ENCODE measurements at regions not wholly inside any gene's neighbourhood (a gene's known extent, or its start where the extent isn't known, plus 50 kb on each side); places are given as distances from the start of the nearest gene placed in this dataset.
A peak's percentile ranks its signal among the peaks of the same experiment; 100 is the strongest.

DNA sequence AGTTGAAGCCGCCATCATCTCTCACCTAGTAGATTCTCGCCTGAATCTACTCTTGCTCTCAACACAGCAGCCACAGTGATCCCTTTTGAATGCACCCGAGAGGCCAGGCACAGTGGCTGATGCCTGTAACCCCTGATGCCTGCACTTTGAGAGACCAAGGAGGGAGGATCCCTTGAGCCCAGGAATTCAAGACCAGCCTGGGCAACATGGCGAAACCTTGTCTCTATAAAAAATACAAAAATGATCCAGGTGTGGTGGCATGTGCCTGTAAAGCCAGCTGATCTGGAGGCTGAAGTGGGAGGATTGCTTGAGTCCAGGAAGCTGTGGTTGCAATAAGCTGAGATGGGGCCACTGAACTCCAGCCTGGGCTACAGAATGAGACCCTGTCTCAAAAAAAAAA lies 60.3 kb upstream of the EML4 start:
- DNase-seq (ENCODE audit: low spot score): no peak

DNA sequence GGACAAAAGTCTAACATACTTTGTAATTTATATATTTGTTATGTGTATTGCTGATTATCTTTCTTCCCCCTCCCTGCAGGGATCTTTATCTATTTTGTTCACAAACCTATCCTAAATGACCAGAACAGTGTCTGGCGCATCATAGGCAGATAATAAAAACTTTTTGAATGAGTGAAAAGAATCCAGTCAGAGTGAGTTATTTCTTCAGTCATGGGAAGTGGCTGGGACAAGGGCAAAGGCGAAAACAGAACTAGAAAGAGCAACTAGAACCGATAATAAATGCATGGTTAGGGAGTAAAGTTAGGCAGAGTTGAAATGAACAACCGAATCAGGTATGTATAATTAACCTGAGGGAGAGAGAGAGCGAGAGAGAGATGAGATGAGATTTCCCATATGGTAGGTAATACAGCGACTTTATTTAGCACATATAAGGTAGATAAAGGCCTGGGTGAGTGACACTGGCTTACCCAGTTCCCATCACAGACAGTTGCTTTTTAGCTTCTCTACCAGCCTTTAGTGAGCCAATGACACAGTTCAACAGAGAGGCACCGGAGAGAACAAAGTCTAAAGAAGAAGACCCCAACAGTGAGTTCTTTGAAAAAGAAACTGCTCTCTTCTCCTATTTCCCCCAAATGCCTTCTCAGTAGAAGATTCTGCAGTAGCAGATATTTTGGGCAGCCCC lies 59.1 kb upstream of the EML4 start:
- DNase-seq (ENCODE audit: low spot score): no peak

- DNase-seq (ENCODE audit: low spot score): peak; percentile 60
These were observed 58.4 kb upstream of the EML4 start for GRCh38 chr2:42110641-42111322.

GRCh38 chr2:42112418-42112817 lies 56.7 kb upstream of the EML4 start:
- no peak for DNase-seq (ENCODE audit: low spot score)

- no peak for DNase-seq (ENCODE audit: low spot score)
These were observed 55.7 kb upstream of the EML4 start for GRCh38 chr2:42113452-42113851.

DNA sequence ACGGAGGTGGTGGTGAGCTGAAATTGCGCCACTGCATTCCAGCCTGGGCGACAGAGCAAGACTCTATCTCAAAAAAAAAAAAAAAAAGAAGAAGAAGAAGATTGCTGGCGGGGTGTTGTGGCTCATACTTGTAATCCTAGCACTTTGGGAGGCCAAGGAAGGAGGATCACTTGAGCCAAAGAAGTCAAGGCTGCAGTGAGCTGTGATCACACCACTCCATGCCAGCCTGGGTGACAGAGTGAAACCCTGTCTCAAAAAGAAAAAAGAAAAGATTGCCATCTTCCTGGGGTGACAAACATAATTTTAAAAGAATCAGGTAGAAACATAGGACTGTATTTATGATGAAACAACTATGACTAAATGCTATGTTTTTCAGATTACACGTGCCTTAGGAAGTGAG lies 55.1 kb upstream of the EML4 start:
- DNase-seq (ENCODE audit: low spot score): no peak

DNA sequence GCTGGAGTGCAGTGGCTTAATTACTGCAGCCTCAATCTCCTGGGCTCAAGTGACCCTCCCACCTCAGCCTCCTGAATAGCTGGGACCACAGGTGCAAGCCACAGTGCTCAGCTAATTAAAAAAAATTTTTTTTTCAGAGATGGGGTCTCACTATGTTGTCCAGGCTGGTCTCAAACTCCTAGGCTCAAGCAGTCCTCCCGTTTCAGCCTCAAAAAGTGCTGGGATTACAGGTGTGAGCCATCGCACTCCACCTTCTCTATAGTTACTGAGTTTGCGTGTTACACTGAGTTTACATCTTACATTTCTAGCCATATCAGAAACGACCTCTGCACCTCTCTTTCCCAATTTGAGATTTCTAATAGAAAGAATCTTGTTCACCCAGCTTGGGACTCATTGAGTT lies 53.6 kb upstream of the EML4 start:
- no peak for DNase-seq (ENCODE audit: low spot score)

DNA sequence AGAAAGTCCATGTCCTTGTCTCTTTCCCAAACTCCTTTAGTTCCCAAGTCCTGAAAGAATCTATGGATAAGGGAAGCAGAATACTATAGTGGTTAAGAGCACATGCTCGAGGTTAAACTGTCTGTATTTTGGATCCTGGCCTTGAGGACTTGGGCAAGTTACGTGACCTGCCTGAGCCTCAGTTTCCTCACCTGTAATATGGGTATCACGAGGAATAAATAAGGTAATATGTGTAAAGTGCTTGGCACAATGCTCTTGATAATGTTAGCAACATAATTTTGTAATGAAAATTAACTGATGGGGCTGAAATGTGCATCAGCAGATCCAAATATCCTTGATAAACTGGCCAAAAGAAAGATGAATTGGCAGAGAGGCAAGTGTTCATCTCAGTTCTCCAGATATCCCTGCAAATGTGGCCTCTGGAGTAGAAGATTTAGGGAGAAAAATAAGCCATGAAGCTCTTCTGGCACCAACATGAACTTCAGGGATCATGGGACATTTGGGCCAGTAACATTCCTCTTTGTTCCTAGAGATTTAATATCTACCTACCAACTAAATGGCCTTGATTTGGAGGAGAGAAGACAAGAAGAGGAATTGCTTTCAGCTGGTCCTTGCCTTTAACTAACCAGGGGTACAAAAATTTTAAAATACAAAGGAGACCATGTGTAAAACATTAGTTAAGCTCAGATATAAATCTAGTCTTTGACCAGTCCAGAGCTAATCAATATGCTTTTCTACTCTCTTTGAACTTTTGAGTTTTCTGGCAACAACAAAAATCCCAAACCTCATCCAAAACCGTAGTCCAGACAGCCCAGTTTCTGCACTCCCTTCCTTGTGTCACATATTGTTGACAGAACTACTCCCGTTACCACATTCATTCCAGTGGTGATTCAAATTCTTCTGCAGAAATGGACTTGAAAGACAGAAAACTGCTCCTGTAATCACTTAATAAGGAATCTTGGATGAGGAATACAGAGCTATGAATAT lies 52.7 kb upstream of the EML4 start:
- no peak for DNase-seq (ENCODE audit: low spot score)

DNA sequence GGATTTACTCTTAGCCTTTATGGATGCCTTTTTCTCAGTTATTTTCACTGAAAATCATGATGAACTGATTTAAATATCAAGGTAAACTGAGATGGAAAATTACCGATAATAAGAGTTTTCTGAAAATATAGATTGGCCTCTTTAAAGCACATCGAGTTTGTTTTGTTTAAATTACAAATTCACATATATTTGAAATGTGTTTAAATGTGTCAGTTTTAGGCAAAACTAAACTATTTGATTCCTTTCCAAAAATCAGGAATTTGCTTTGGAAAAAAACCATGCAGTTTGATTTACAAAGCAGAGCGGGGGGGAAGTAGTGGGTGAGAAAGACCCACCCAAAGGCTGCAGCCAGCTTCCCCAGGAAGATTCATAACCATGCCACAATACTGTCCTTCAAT lies 52.0 kb upstream of the EML4 start:
- DNase-seq (ENCODE audit: low spot score): no peak

DNA sequence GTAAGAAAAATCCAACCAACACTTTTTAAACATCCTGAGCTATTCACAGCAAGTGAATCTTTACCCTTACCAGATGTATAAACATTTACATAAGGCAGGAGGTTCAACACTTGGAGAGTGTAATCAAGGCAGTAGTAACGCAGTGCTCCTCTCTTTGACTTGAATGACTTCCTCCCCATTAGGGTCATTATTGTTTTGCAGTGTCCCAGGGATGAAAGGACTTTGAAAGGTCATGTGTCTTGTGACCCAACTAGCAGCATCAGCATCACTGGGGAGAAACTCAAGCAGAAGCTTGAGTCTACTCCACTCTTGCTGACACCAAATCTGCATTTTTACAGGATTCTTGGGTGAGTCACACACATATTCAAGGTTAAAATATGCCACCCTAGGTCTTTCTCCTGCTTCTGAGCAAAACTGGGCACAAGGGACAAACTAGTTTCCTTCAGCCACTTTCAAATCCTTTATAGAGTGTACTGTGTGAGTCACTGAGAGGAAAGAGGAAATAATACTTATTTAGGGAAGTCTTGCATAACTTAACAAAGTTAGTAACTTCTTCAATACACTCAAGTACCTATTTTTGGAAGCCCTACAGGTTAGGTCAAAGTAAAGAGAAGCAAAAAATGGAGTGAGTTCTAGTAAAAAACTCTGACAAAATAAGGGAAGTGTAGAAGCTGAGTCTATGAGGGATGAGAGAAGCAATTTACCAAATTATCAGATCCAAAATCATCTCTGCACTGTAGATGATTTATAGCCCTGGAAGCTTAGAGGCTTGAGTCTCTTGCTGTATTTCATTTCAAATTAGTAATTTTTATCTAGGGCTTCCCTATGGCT lies 51.0 kb upstream of the EML4 start:
- DNase-seq (ENCODE audit: low spot score): no peak

- no peak for DNase-seq (ENCODE audit: low spot score)
These were observed 50.2 kb upstream of the EML4 start for GRCh38 chr2:42118754-42119569.

Data from AG08396 (cell line).